ENCODE measurements at regions not wholly inside any gene's neighbourhood (a gene's known extent, or its start where the extent isn't known, plus 50 kb on each side); places are given as distances from the start of the nearest gene placed in this dataset.

- WGBS, 2 donors (ENCODE audit: low coverage in 1 of 2): no CpG with 5 or more reads among the region's 5 CpGs
- no peaks in the 10 kb centered on the region for H3K27me3 ChIP-seq
- no peaks in the 10 kb centered on the region for H3K4me1 ChIP-seq
- no peak overlapping the region for H3K4me3 ChIP-seq
- ATAC-seq: no peak
- H3K36me3 ChIP-seq: no peaks in the 10 kb centered on the region
- no peak overlapping the region for H3K27ac ChIP-seq
- peaks cover 0 to 5% (median 0%) of the 10 kb centered on the region in 3 donors for H3K9me3 ChIP-seq
- TF ChIP-seq CTCF (IDR thresholded peaks at IDR 0.05) (no peak), POLR2A (IDR thresholded peaks at IDR 0.05) (no peak), POLR2AphosphoS5 (IDR thresholded peaks at IDR 0.05) (no peak), EP300 (IDR thresholded peaks at IDR 0.05) (no peak)
These were observed 53.9 kb upstream of the GALNTL6 start for GRCh38 chr4:171759274-171759673.

GRCh38 chr4:171751538-171751937, 61.7 kb upstream of the GALNTL6 start:
- no peaks in the 10 kb centered on the region for H3K36me3 ChIP-seq
- 81 to 86% methylated on average over 2 of the region's 2 CpGs for WGBS, 2 donors (ENCODE audit: low coverage in 1 of 2)
- H3K27me3 ChIP-seq: no peaks in the 10 kb centered on the region
- ATAC-seq: no peak
- no peaks in the 10 kb centered on the region for H3K4me1 ChIP-seq
- no peaks in the 10 kb centered on the region for H3K9me3 ChIP-seq
- no peak for TF ChIP-seq EP300 (IDR thresholded peaks at IDR 0.05)
- no peak for TF ChIP-seq CTCF (IDR thresholded peaks at IDR 0.05)
- no peak for TF ChIP-seq POLR2A (IDR thresholded peaks at IDR 0.05)
- no peak for TF ChIP-seq POLR2AphosphoS5 (IDR thresholded peaks at IDR 0.05)
- H3K27ac ChIP-seq: no peak overlapping the region
- no peak overlapping the region for H3K4me3 ChIP-seq

GRCh38 chr4:171746418-171746817, 66.8 kb upstream of the GALNTL6 start:
- Histone ChIP-seq H3K36me3 (no peaks in the 10 kb centered on the region), H3K4me1 (no peaks in the 10 kb centered on the region), H3K27ac (no peak overlapping the region), H3K4me3 (no peak overlapping the region), H3K9me3 (no peaks in the 10 kb centered on the region), H3K27me3 (no peaks in the 10 kb centered on the region)
- ATAC-seq: no peak
- TF ChIP-seq CTCF (IDR thresholded peaks at IDR 0.05) (no peak), EP300 (IDR thresholded peaks at IDR 0.05) (no peak), POLR2AphosphoS5 (IDR thresholded peaks at IDR 0.05) (no peak)

GRCh38 chr4:171742436-171742835, 70.8 kb upstream of the GALNTL6 start:
- H3K27me3 ChIP-seq: no peaks in the 10 kb centered on the region
- no peak for TF ChIP-seq POLR2AphosphoS5 (IDR thresholded peaks at IDR 0.05)
- TF ChIP-seq POLR2A (IDR thresholded peaks at IDR 0.05): no peak
- TF ChIP-seq EP300 (IDR thresholded peaks at IDR 0.05): no peak
- no peak for TF ChIP-seq CTCF (IDR thresholded peaks at IDR 0.05)
- H3K36me3 ChIP-seq: no peaks in the 10 kb centered on the region
- H3K4me1 ChIP-seq: no peaks in the 10 kb centered on the region
- WGBS, 2 donors (ENCODE audit: low coverage in 1 of 2): 51 to 57% methylated on average over 5 of the region's 5 CpGs
- H3K9me3 ChIP-seq: no peaks in the 10 kb centered on the region
- no peak for ATAC-seq
- H3K4me3 ChIP-seq: no peak overlapping the region
- no peak overlapping the region for H3K27ac ChIP-seq

- no peak overlapping the region for H3K4me3 ChIP-seq
- no peaks in the 10 kb centered on the region for H3K36me3 ChIP-seq
- no peaks in the 10 kb centered on the region for H3K27me3 ChIP-seq
- ATAC-seq: no peak
- H3K27ac ChIP-seq: no peak overlapping the region
- peaks cover 0 to 20% (median 0%) of the 10 kb centered on the region in 3 donors for H3K9me3 ChIP-seq
- no peak for TF ChIP-seq POLR2A (IDR thresholded peaks at IDR 0.05)
- TF ChIP-seq POLR2AphosphoS5 (IDR thresholded peaks at IDR 0.05): no peak
- TF ChIP-seq EP300 (IDR thresholded peaks at IDR 0.05): no peak
- no peak for TF ChIP-seq CTCF (IDR thresholded peaks at IDR 0.05)
- H3K4me1 ChIP-seq: no peaks in the 10 kb centered on the region
- 79% methylated on average over 1 of the region's 1 CpG; no CpG with 5 or more reads in 1 of the 2 donors for WGBS, 2 donors (ENCODE audit: low coverage in 1 of 2)
These were observed 86.0 kb upstream of the GALNTL6 start for GRCh38 chr4:171727185-171727584.

All from gastroesophageal sphincter (tissue), 4 donors.